SHP77 treated with DMSO at 0.1 percent for 48 hours (cell line): ENCODE measurements at regions not wholly inside any gene's neighbourhood (a gene's known extent, or its start where the extent isn't known, plus 50 kb on each side); places are given as distances from the start of the nearest gene placed in this dataset.

Source experiments
- DNase-seq: peaks from one replicate; lab custom pipeline; 2025; lab: John Stamatoyannopoulos, UW

- DNase-seq, result no peak
Measured at GRCh38 chr6:25224242-25224641, 54.9 kb upstream of the CARMIL1 start.

DNA sequence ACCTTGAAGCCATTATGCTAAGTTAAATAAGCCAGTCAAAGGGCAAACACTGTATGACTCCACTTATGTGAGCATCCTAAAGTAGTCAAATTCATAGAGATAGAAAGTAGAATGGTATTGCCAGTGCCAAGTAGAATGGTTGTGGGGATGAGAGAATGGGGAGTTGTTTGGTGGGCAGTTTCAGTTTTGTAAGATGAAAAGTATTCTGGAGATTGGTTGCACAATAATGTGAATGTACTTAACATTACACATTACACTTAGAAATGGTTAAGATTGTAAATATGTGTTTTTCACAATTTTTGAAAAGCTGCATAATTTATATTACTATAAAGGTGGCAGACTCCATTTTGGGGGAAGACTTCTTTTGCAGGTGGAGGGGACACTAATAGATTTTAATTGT, 51.3 kb upstream of the CARMIL1 start:
- DNase-seq, result no peak
